ENCODE measurements at regions not wholly inside any gene's neighbourhood (a gene's known extent, or its start where the extent isn't known, plus 50 kb on each side); places are given as distances from the start of the nearest gene placed in this dataset.

DNA sequence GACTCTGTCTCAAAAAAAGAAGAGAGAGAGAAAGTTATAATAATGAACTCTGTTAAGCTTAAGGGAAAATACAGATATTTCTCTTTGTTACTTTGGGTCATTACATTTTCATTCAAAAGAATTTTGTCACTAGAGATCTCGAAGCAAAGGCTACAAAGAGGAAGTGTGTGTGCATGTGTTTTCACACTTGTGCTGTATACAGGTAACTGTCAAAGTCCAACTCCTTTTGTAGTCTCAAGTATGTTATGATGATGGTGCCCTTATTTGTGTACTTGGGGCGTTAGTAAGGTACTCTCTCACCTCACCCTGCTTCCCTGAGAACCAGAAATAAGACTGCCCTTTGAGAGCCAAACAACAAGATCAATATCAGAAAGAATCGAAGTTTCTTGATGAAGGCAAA, 152.9 kb upstream of the ZNF644 start:
- DNase-seq, result no peak
- Histone ChIP-seq H3K4me1 (no peaks in the 10 kb centered on the region), H3K27ac (no peak overlapping the region), H3K9me3 (no peaks in the 10 kb centered on the region), H3K36me3 (no peaks in the 10 kb centered on the region), H3K4me3 (no peak overlapping the region), H3K27me3 (peaks cover 31% of the 10 kb centered on the region)
- WGBS, 2 donors (ENCODE audit: low coverage in 1 of 2), result 45 to 64% methylated on average over 2 to 3 of the region's 3 CpGs
- in situ Hi-C loops (cut with MboI; ENCODE audit: low pct_ligation_motif_present in 1 of 4, low pct_unique_long_range_greater_than_20kb in 1 of 4, low sequenced_read_pairs in 3 of 4) (loop anchor here in 3 of 4 donors (25.0 kb wide), 2 partner anchors 187 to 587 kb away; no protein-coding TSS in a partner anchor), intact Hi-C loops (cut with DNase I; ENCODE audit: low total_unique reads) (no loop called here)
- no peak for TF ChIP-seq POLR2AphosphoS5 (IDR thresholded peaks at IDR 0.05)
- no peak for TF ChIP-seq EP300 (IDR thresholded peaks at IDR 0.05; ENCODE audit: low read depth)
- TF ChIP-seq, protein P1, sequence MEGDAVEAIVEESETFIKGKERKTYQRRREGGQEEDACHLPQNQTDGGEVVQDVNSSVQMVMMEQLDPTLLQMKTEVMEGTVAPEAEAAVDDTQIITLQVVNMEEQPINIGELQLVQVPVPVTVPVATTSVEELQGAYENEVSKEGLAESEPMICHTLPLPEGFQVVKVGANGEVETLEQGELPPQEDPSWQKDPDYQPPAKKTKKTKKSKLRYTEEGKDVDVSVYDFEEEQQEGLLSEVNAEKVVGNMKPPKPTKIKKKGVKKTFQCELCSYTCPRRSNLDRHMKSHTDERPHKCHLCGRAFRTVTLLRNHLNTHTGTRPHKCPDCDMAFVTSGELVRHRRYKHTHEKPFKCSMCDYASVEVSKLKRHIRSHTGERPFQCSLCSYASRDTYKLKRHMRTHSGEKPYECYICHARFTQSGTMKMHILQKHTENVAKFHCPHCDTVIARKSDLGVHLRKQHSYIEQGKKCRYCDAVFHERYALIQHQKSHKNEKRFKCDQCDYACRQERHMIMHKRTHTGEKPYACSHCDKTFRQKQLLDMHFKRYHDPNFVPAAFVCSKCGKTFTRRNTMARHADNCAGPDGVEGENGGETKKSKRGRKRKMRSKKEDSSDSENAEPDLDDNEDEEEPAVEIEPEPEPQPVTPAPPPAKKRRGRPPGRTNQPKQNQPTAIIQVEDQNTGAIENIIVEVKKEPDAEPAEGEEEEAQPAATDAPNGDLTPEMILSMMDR (IDR thresholded peaks at IDR 0.05), result no peak
- no peak for TF ChIP-seq POLR2A (IDR thresholded peaks at IDR 0.05)

DNA sequence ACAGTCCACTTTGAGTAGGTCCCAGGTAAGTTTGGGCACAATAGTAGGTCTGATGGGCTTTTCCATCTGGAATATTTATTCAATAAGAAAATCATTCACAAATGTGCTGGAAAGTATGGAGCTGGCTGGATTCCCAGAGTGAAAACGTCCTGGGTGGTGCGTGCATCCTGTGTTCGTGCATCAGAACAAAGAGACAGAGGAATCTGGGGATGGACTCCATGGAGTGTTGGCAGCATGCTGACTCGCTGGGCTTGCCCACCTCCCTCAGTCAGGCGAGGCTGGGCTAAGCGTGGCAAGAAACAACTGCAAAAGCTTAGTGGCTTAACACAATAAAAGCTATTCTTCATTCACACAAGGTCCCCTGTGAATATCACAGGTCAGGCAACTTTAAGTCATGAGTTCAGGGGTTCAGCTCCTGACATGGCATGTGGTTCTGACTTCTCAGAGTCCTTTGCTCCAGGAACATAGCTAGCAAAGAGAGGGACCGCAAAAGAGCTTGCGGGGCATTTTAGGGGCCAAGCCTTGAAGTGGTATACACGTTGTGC, 151.6 kb upstream of the ZNF644 start:
- Histone ChIP-seq H3K9me3 (no peaks in the 10 kb centered on the region), H3K27me3 (peaks cover 31% of the 10 kb centered on the region), H3K4me3 (no peak overlapping the region), H3K27ac (no peak overlapping the region), H3K4me1 (no peaks in the 10 kb centered on the region), H3K36me3 (no peaks in the 10 kb centered on the region)
- in situ Hi-C loops (cut with MboI; ENCODE audit: low pct_ligation_motif_present in 1 of 4, low pct_unique_long_range_greater_than_20kb in 1 of 4, low sequenced_read_pairs in 3 of 4) (loop anchor here in 3 of 4 donors (25.0 kb wide), 2 partner anchors 186 to 586 kb away; no protein-coding TSS in a partner anchor), intact Hi-C loops (cut with DNase I; ENCODE audit: low total_unique reads) (no loop called here)
- DNase-seq, result no peak
- 22 to 65% methylated on average over 3 to 9 of the region's 9 CpGs for WGBS, 2 donors (ENCODE audit: low coverage in 1 of 2)
- TF ChIP-seq POLR2A (IDR thresholded peaks at IDR 0.05) (no peak), EP300 (IDR thresholded peaks at IDR 0.05; ENCODE audit: low read depth) (no peak), POLR2AphosphoS5 (IDR thresholded peaks at IDR 0.05) (no peak)
- TF ChIP-seq, protein P1 (IDR thresholded peaks at IDR 0.05), result no peak

DNA sequence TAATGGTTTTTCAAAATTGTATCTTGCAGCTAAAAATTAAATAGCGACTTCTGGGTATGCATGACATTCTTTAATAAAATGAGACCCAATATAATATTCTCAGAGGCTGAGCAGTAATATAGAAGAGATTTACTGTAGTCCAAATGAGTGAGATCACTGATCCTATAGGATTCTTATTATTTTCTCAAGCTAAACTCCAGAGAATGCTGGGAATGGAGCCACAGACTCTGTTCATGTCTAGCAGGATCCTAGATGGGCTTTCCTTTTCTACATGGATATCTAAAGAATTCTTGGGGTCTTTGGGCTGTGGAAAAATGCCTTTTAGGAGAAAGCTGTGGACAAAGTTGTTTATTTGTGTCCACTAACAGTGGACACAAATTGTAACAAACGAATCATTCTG, 150.7 kb upstream of the ZNF644 start:
- Histone ChIP-seq H3K4me1 (no peaks in the 10 kb centered on the region), H3K9me3 (no peaks in the 10 kb centered on the region), H3K36me3 (no peaks in the 10 kb centered on the region), H3K27ac (no peak overlapping the region), H3K27me3 (peaks cover 31% of the 10 kb centered on the region), H3K4me3 (no peak overlapping the region)
- no peak for DNase-seq
- intact Hi-C loops (cut with DNase I; ENCODE audit: low total_unique reads), result no loop called here
- TF ChIP-seq POLR2AphosphoS5 (IDR thresholded peaks at IDR 0.05), result no peak
- TF ChIP-seq, protein P1 (IDR thresholded peaks at IDR 0.05), result no peak
- TF ChIP-seq POLR2A (IDR thresholded peaks at IDR 0.05), result no peak
- TF ChIP-seq EP300 (IDR thresholded peaks at IDR 0.05; ENCODE audit: low read depth), result no peak
- 64 to 72% methylated on average over 2 of the region's 2 CpGs for WGBS, 2 donors (ENCODE audit: low coverage in 1 of 2)
- in situ Hi-C loops (cut with MboI; ENCODE audit: low pct_ligation_motif_present in 1 of 4, low pct_unique_long_range_greater_than_20kb in 1 of 4, low sequenced_read_pairs in 3 of 4), result loop anchor here in 3 of 4 donors (25.0 kb wide), 2 partner anchors 185 to 585 kb away; no protein-coding TSS in a partner anchor

DNA sequence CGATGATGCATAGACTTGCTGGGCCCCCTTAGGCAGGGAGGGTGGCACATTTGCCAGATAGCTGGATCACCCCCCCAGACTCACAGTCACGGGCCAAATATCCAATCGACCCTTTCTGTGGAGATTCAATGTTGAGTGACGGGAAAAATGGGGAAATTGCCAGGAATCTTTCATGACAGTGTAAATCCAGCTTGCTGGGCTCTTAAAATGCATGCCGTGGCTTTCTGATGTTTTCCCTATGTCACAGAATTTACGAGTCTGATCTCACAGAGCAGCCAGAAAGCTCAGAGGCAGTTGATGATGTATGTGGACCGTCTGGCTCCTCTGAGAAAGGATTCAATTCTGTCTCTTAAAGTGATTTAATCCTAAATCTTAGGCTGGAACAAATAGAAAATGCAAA, 150.1 kb upstream of the ZNF644 start:
- no peaks in the 10 kb centered on the region for H3K36me3 ChIP-seq
- DNase-seq, result no peak
- whole genome bisulfite sequencing, 2 donors (ENCODE audit: low coverage in 1 of 2), result 46 to 51% methylated on average over 4 to 7 of the region's 7 CpGs
- intact Hi-C loops (cut with DNase I; ENCODE audit: low total_unique reads), result no loop called here
- H3K27ac ChIP-seq, result no peak overlapping the region
- TF ChIP-seq EP300 (IDR thresholded peaks at IDR 0.05; ENCODE audit: low read depth) (no peak), POLR2A (IDR thresholded peaks at IDR 0.05) (no peak), POLR2AphosphoS5 (IDR thresholded peaks at IDR 0.05) (no peak)
- TF ChIP-seq, protein P1 (IDR thresholded peaks at IDR 0.05), result no peak
- no peaks in the 10 kb centered on the region for H3K4me1 ChIP-seq
- H3K27me3 ChIP-seq, result peaks cover 25% of the 10 kb centered on the region
- in situ Hi-C loops (cut with MboI; ENCODE audit: low pct_ligation_motif_present in 1 of 4, low pct_unique_long_range_greater_than_20kb in 1 of 4, low sequenced_read_pairs in 3 of 4), result loop anchor here in 3 of 4 donors (25.0 kb wide), 2 partner anchors 185 to 585 kb away; no protein-coding TSS in a partner anchor
- no peak overlapping the region for H3K4me3 ChIP-seq
- H3K9me3 ChIP-seq, result no peaks in the 10 kb centered on the region
